Activated CD4-positive, alpha-beta memory T cell treated with anti-CD3 and anti-CD28 coated beads, Interleukin-2, amount 10 ng/mL, durations not matched to agents 7 days and 5 days (primary cell): ENCODE measurements at regions not wholly inside any gene's neighbourhood (a gene's known extent, or its start where the extent isn't known, plus 50 kb on each side); places are given as distances from the start of the nearest gene placed in this dataset.

Experiments used
- CTCF ChIA-PET: fragments of 350-600 bp; sonication (Branson Sonifier 250); formaldehyde crosslinking; loops from one replicate; lab custom pipeline; 2021; ENCODE audit warnings: antibody characterized with exemption, inconsistent platforms; lab: Charles Lee
- POLR2A ChIA-PET: fragments of 350-600 bp; sonication (Branson Sonifier 250); formaldehyde crosslinking; loops from one replicate; lab custom pipeline; 2021; ENCODE audit warnings: antibody characterized with exemption; lab: Charles Lee
- DNase-seq: peaks from one replicate; pipeline ENCODE4 v3.0.0-alpha.2; 2020
- H3K27ac Mint-ChIP-seq: one replicate; pipeline ENCODE4 v1.8.0; 2021; ENCODE audit warnings: mild to moderate bottlenecking, mixed read lengths
- H3K27me3 Mint-ChIP-seq: one replicate; pipeline ENCODE4 v1.8.0; 2021; ENCODE audit warnings: mixed read lengths
- H3K36me3 Mint-ChIP-seq: one replicate; pipeline ENCODE4 v1.8.0; 2021; ENCODE audit warnings: low read depth, mixed read lengths
- H3K4me1 Mint-ChIP-seq: one replicate; pipeline ENCODE4 v1.8.0; 2021; ENCODE audit warnings: mixed read lengths
- H3K4me3 Mint-ChIP-seq: one replicate; pipeline ENCODE4 v1.8.0; 2021; ENCODE audit warnings: mild to moderate bottlenecking, mixed read lengths
- H3K9me3 Mint-ChIP-seq: one replicate; pipeline ENCODE4 v1.8.0; 2021; ENCODE audit warnings: mixed read lengths

GRCh38 chrX:121216641-121217374, 169.4 kb downstream of the GLUD2 start:
- Mint-ChIP-seq H3K36me3 (no peaks in the 10 kb centered on the region), H3K4me1 (no peaks in the 10 kb centered on the region), H3K9me3 (no peaks in the 10 kb centered on the region), H3K4me3 (no peak overlapping the region), H3K27me3 (no peaks in the 10 kb centered on the region), H3K27ac (no peak overlapping the region)
- no peak for DNase-seq
- POLR2A ChIA-PET, result no interaction called here
- CTCF ChIA-PET, result no interaction called here

DNA sequence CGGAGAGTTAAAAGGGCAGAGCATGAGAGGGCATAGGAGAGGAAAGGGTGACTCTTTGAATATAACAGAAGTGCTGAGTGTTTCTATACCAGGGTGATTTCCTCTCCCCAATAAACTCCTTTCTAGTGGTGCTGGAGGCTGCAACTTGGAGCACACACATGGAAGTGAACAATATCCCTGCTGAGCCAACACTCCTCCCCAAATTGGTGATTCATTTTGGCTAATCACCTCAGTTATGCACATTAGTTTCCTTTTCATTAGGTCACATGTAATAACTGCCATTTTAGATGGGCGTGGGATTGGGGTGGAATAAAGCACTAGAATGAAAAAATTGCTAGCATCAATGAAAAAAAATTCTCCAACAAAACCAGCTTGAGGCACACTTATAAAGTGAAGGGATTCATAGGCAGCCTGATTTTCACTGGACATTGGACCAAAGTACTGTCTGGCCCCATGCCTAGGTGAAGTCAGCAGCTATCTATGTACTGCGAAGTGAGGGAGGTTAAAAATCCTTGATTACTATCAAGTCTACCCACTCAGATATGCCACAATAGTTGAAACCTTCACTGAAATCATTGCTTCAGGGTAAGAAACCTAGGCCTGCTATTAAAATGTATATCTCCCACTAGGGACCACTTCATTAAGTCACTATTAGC, 174.0 kb downstream of the GLUD2 start:
- ChIA-PET POLR2A (no interaction called here), CTCF (no interaction called here)
- Mint-ChIP-seq H3K27ac (no peak overlapping the region), H3K27me3 (no peaks in the 10 kb centered on the region), H3K9me3 (no peaks in the 10 kb centered on the region), H3K36me3 (no peaks in the 10 kb centered on the region), H3K4me3 (no peak overlapping the region), H3K4me1 (no peaks in the 10 kb centered on the region)
- DNase-seq, result no peak

DNA sequence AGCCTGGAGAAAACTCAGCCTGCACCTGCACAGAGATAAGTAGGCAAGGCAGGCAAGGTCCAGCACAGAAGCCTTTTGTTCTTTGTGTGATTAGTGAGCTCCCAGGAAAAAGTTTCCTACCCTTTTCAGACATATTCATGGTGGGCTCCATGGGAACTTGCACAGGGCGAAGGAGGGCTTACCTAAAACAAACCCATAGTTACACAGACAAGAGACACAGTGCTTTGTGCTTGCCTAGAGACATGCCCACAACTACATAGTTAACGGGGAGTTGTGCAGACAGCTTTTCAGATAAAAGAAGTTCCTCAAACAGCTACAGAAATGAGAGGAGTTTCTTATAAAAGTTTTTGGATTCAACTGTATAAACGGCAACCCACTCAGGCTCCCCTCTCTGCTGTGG, 180.5 kb downstream of the GLUD2 start:
- Mint-ChIP-seq H3K27me3 (no peaks in the 10 kb centered on the region), H3K9me3 (no peaks in the 10 kb centered on the region), H3K36me3 (no peaks in the 10 kb centered on the region), H3K4me3 (no peak overlapping the region), H3K4me1 (no peaks in the 10 kb centered on the region), H3K27ac (no peak overlapping the region)
- ChIA-PET POLR2A (no interaction called here), CTCF (no interaction called here)
- DNase-seq, result no peak

- ChIA-PET POLR2A (no interaction called here), CTCF (no interaction called here)
- Mint-ChIP-seq H3K27ac (no peak overlapping the region), H3K4me1 (no peaks in the 10 kb centered on the region), H3K9me3 (no peaks in the 10 kb centered on the region), H3K36me3 (no peaks in the 10 kb centered on the region), H3K27me3 (no peaks in the 10 kb centered on the region), H3K4me3 (no peak overlapping the region)
- DNase-seq, result no peak
These were observed 184.4 kb downstream of the GLUD2 start for GRCh38 chrX:121231566-121232358.

DNA sequence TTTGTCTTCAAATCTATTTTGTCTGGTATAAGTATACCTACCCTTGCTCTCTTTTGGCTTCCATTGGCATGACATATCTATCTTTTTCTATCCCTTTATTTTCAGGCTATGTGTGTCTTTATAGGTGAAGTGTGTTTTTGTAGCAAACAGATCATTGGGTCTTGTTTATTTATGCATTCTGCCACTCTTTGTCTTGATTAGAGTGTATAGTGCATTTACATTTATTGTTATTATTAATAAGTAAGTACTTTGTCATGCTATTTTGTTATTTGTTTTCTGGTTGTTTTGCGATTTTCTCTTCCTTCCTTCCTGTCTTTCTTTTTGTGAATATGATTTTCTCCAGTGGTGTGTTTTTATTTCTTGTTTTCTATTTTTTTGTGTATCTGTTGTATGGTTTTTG, 188.6 kb downstream of the GLUD2 start:
- Mint-ChIP-seq H3K4me3 (no peak overlapping the region), H3K4me1 (no peaks in the 10 kb centered on the region), H3K36me3 (no peaks in the 10 kb centered on the region), H3K27ac (no peak overlapping the region), H3K9me3 (no peaks in the 10 kb centered on the region), H3K27me3 (no peaks in the 10 kb centered on the region)
- no peak for DNase-seq
- ChIA-PET CTCF (no interaction called here), POLR2A (no interaction called here)

- POLR2A ChIA-PET, result no interaction called here
- no peaks in the 10 kb centered on the region for H3K27me3 Mint-ChIP-seq
- no peak overlapping the region for H3K4me3 Mint-ChIP-seq
- DNase-seq, result no peak
- H3K36me3 Mint-ChIP-seq, result no peaks in the 10 kb centered on the region
- no peak overlapping the region for H3K27ac Mint-ChIP-seq
- CTCF ChIA-PET, result no interaction called here
- H3K9me3 Mint-ChIP-seq, result no peaks in the 10 kb centered on the region
- no peaks in the 10 kb centered on the region for H3K4me1 Mint-ChIP-seq
These were observed 190.7 kb downstream of the GLUD2 start for GRCh38 chrX:121238093-121238492.

DNA sequence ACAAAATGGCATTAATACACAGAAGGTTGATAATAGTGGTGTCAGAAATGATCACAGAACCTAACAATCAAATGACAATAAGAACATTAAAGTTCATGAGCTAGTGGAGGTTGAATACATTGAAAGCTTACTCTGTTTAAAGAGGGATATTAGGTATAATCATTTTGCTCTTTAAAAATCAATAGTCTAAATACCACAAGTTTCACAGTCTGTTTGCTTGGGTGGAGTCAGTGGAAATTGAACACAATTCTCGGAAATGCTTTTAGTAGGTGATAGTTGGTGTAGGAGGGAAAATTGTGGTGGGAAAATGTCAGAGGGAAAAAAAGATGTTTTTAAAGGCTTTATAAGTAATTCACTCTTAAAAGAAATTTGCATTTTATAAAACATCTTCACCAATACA, 197.1 kb downstream of the GLUD2 start:
- ChIA-PET CTCF (no interaction called here), POLR2A (no interaction called here)
- Mint-ChIP-seq H3K36me3 (no peaks in the 10 kb centered on the region), H3K9me3 (no peaks in the 10 kb centered on the region), H3K4me3 (no peak overlapping the region), H3K4me1 (peaks cover 2% of the 10 kb centered on the region), H3K27me3 (no peaks in the 10 kb centered on the region), H3K27ac (no peak overlapping the region)
- no peak for DNase-seq

DNA sequence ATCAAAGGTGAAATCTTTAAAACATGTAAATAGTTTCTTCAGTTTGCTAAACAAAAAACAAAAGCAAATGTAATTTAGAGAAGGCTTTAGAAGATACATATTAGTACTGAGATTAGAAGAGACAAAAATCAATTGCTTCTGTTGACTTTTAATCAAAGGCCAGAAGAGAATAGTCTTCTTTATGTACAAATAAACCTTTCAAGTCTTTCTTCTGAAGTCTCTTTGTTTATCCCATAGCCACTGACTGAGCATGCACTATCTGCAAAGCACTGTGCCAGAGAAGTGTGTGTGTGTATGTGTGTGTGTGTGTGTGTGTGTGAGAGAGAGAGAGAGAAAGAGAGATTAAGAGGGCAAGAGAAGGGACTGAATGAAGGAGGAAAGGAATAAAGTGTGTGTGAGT, 198.4 kb downstream of the GLUD2 start:
- POLR2A ChIA-PET, result no interaction called here
- Mint-ChIP-seq H3K36me3 (no peaks in the 10 kb centered on the region), H3K9me3 (no peaks in the 10 kb centered on the region), H3K4me1 (peaks cover 2% of the 10 kb centered on the region), H3K4me3 (no peak overlapping the region), H3K27me3 (no peaks in the 10 kb centered on the region), H3K27ac (no peak overlapping the region)
- DNase-seq, result no peak
- CTCF ChIA-PET, result no interaction called here

DNA sequence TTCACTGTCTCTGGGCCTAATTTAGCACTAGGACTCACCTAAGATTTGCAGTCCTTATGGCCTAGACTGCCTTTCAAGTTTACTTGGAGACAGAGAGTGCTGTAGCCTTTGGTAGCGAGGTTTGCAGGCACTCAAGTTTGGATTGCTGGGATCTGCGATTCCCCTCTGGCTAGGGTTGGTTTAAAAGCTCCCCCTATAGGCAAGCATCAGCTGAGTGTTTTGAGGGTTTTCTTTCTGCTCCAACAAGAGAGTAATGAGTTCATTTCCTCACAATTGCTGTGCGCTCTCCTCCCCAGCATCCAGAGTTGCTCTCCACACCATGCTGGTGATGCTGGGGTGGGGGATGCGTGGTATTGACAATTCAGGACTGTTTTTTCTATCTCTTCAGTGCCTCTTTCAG, 206.9 kb downstream of the GLUD2 start:
- Mint-ChIP-seq H3K4me3 (no peak overlapping the region), H3K27ac (no peak overlapping the region), H3K36me3 (no peaks in the 10 kb centered on the region), H3K4me1 (no peaks in the 10 kb centered on the region), H3K9me3 (no peaks in the 10 kb centered on the region), H3K27me3 (no peaks in the 10 kb centered on the region)
- CTCF ChIA-PET, result no interaction called here
- no peak for DNase-seq
- POLR2A ChIA-PET, result no interaction called here

- Mint-ChIP-seq H3K9me3 (no peaks in the 10 kb centered on the region), H3K4me3 (no peak overlapping the region), H3K4me1 (no peaks in the 10 kb centered on the region), H3K27ac (no peak overlapping the region), H3K36me3 (no peaks in the 10 kb centered on the region), H3K27me3 (no peaks in the 10 kb centered on the region)
- CTCF ChIA-PET, result no interaction called here
- DNase-seq, result no peak
- POLR2A ChIA-PET, result no interaction called here
These were observed 209.2 kb downstream of the GLUD2 start for GRCh38 chrX:121256647-121257046.

- Mint-ChIP-seq H3K4me3 (no peak overlapping the region), H3K27ac (no peak overlapping the region), H3K4me1 (no peaks in the 10 kb centered on the region), H3K36me3 (no peaks in the 10 kb centered on the region), H3K9me3 (no peaks in the 10 kb centered on the region), H3K27me3 (no peaks in the 10 kb centered on the region)
- POLR2A ChIA-PET, result no interaction called here
- no peak for DNase-seq
- CTCF ChIA-PET, result no interaction called here
These were observed 211.1 kb downstream of the GLUD2 start for GRCh38 chrX:121258545-121258944.

DNA sequence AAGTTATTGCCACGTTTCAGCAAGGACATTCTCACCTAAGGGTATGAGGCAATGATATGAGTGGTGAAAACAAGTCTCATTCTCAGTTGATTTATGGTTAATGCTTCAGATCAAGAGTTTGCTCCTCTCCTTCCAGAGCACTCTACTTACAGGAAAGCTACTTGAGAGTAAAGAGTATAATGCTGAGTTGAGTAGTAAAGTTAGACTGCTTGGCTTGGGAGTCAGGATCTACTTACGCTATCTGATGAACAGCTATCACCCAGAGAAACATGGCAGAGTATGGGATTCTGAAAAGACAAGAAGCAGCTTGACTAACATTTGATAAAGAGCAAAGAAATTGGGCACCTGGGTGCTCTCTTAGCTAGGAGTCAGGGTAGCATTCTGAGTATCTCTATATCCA, 211.8 kb downstream of the GLUD2 start:
- H3K4me3 Mint-ChIP-seq, result no peak overlapping the region
- H3K4me1 Mint-ChIP-seq, result no peaks in the 10 kb centered on the region
- no peak for DNase-seq
- ChIA-PET POLR2A (no interaction called here), CTCF (no interaction called here)
- H3K36me3 Mint-ChIP-seq, result no peaks in the 10 kb centered on the region
- H3K27ac Mint-ChIP-seq, result no peak overlapping the region
- H3K9me3 Mint-ChIP-seq, result no peaks in the 10 kb centered on the region
- H3K27me3 Mint-ChIP-seq, result no peaks in the 10 kb centered on the region

GRCh38 chrX:121260596-121261240, 213.3 kb downstream of the GLUD2 start:
- Mint-ChIP-seq H3K4me1 (no peaks in the 10 kb centered on the region), H3K27me3 (no peaks in the 10 kb centered on the region), H3K4me3 (no peak overlapping the region), H3K27ac (no peak overlapping the region), H3K36me3 (no peaks in the 10 kb centered on the region), H3K9me3 (no peaks in the 10 kb centered on the region)
- DNase-seq, result no peak
- CTCF ChIA-PET, result no interaction called here
- POLR2A ChIA-PET, result no interaction called here
